ENCODE measurements at regions not wholly inside any gene's neighbourhood (a gene's known extent, or its start where the extent isn't known, plus 50 kb on each side); places are given as distances from the start of the nearest gene placed in this dataset.

DNA sequence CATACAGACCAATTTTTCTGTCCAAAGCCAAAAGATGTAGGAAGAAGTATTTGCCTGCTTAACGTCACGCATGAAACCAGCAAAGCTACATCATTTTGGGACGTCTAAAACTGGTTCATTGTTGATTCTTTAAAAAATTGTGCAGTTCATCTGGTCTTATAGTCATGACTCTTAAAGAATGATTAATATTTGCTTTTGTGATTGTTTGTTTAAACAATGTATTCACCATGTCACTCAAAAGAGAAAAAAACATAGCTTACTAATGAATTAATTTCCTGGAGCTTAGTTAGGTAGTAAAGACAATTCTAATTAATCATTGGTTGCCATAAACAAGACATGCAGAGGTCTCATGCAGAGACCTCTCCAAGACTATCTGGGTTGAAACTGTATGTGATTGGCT is 157.3 kb downstream of the RPS12 start:
- Histone ChIP-seq H3K36me3 (replicated peaks; ENCODE audit: low read depth, low read length) (no peaks in the 10 kb centered on the region), H3K4me1 (ENCODE audit: low read length) (no peaks in the 10 kb centered on the region)
- TF ChIP-seq, protein P1, sequence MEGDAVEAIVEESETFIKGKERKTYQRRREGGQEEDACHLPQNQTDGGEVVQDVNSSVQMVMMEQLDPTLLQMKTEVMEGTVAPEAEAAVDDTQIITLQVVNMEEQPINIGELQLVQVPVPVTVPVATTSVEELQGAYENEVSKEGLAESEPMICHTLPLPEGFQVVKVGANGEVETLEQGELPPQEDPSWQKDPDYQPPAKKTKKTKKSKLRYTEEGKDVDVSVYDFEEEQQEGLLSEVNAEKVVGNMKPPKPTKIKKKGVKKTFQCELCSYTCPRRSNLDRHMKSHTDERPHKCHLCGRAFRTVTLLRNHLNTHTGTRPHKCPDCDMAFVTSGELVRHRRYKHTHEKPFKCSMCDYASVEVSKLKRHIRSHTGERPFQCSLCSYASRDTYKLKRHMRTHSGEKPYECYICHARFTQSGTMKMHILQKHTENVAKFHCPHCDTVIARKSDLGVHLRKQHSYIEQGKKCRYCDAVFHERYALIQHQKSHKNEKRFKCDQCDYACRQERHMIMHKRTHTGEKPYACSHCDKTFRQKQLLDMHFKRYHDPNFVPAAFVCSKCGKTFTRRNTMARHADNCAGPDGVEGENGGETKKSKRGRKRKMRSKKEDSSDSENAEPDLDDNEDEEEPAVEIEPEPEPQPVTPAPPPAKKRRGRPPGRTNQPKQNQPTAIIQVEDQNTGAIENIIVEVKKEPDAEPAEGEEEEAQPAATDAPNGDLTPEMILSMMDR (IDR thresholded peaks at IDR 0.05; ENCODE audit: low read depth, low read length): no peak
- no peak for TF ChIP-seq EZH2phosphoT487 (IDR thresholded peaks at IDR 0.05; ENCODE audit: low read depth)

DNA sequence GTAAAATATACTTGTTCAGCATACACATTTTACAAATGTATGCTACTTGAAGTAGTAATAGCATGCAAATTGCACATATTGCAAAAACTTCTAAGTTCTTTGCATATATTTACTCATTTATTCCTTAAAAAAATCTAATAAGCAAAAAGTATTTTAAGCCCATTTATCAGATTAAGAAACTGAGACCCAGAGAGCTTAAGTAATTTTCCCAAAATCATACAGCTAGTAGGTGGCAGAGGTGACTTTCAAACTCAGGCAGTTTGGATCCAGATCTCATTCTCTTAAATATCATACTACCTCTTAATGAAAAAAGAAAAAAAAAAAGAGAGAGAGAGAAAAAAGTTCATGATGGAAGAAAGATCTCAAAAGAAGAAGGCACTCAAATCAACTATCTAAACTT is 157.9 kb downstream of the RPS12 start:
- H2AFZ ChIP-seq (ENCODE audit: low read depth, low read length): no peak overlapping the region
- no peak for TF ChIP-seq EZH2phosphoT487 (IDR thresholded peaks at IDR 0.05; ENCODE audit: low read depth)
- TF ChIP-seq, protein P1 (IDR thresholded peaks at IDR 0.05; ENCODE audit: low read depth, low read length): no peak
- H4K20me1 ChIP-seq (ENCODE audit: insufficient read depth, low read length): no peaks in the 10 kb centered on the region
- no peak overlapping the region for H3K4me3 ChIP-seq (ENCODE audit: low read length)
- no peaks in the 10 kb centered on the region for H3K4me1 ChIP-seq (ENCODE audit: low read length)
- H3K4me2 ChIP-seq (ENCODE audit: low read length): no peak overlapping the region
- no peaks in the 10 kb centered on the region for H3K9me3 ChIP-seq (ENCODE audit: insufficient read depth, low read length)
- H3K36me3 ChIP-seq (replicated peaks; ENCODE audit: low read depth, low read length): no peaks in the 10 kb centered on the region
- no peak overlapping the region for H3K27ac ChIP-seq (ENCODE audit: low read length)
- no peaks in the 10 kb centered on the region for H3K27me3 ChIP-seq (ENCODE audit: low read depth, low read length)
- no peaks in the 10 kb centered on the region for H3K79me2 ChIP-seq (ENCODE audit: low read length)
- no peak overlapping the region for H3K9ac ChIP-seq (ENCODE audit: low read length)

More for the DNA sequence above, 157.3 kb downstream of the RPS12 start:
- no peaks in the 10 kb centered on the region for H3K79me2 ChIP-seq (ENCODE audit: low read length)
- H3K4me2 ChIP-seq (ENCODE audit: low read length): no peak overlapping the region
- no peak overlapping the region for H3K27ac ChIP-seq (ENCODE audit: low read length)
- no peak overlapping the region for H2AFZ ChIP-seq (ENCODE audit: low read depth, low read length)
- no peaks in the 10 kb centered on the region for H4K20me1 ChIP-seq (ENCODE audit: insufficient read depth, low read length)
- no peaks in the 10 kb centered on the region for H3K27me3 ChIP-seq (ENCODE audit: low read depth, low read length)
- no peaks in the 10 kb centered on the region for H3K9me3 ChIP-seq (ENCODE audit: insufficient read depth, low read length)
- H3K4me3 ChIP-seq (ENCODE audit: low read length): no peak overlapping the region
- no peak overlapping the region for H3K9ac ChIP-seq (ENCODE audit: low read length)

DNA sequence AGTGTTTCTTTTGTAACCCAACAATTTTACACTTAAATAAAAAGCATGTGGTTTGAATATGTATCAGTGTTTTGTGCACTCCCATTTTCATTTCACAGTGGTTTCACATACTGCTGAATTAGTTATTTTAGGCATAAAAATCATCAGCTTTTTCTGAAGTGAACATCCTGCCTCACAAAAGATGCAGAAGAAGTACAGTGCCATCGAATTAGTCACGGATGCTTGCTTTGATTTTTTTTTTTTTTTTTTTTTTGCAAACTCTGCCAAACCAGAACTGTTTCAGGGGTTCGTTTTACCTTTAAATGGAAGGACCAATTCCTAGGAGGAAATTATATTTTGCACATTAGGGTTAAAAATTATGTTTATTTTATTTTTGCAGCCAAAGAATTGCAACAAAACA is 158.6 kb downstream of the RPS12 start:
- Histone ChIP-seq H3K4me2 (ENCODE audit: low read length) (no peak overlapping the region), H3K9ac (ENCODE audit: low read length) (no peak overlapping the region), H2AFZ (ENCODE audit: low read depth, low read length) (no peak overlapping the region), H3K9me3 (ENCODE audit: insufficient read depth, low read length) (no peaks in the 10 kb centered on the region), H3K4me1 (ENCODE audit: low read length) (no peaks in the 10 kb centered on the region), H3K27me3 (ENCODE audit: low read depth, low read length) (no peaks in the 10 kb centered on the region), H3K36me3 (replicated peaks; ENCODE audit: low read depth, low read length) (no peaks in the 10 kb centered on the region), H3K4me3 (ENCODE audit: low read length) (no peak overlapping the region), H3K27ac (ENCODE audit: low read length) (no peak overlapping the region), H3K79me2 (ENCODE audit: low read length) (no peaks in the 10 kb centered on the region), H4K20me1 (ENCODE audit: insufficient read depth, low read length) (no peaks in the 10 kb centered on the region)
- TF ChIP-seq, protein P1 (IDR thresholded peaks at IDR 0.05; ENCODE audit: low read depth, low read length): no peak
- no peak for TF ChIP-seq EZH2phosphoT487 (IDR thresholded peaks at IDR 0.05; ENCODE audit: low read depth)

DNA sequence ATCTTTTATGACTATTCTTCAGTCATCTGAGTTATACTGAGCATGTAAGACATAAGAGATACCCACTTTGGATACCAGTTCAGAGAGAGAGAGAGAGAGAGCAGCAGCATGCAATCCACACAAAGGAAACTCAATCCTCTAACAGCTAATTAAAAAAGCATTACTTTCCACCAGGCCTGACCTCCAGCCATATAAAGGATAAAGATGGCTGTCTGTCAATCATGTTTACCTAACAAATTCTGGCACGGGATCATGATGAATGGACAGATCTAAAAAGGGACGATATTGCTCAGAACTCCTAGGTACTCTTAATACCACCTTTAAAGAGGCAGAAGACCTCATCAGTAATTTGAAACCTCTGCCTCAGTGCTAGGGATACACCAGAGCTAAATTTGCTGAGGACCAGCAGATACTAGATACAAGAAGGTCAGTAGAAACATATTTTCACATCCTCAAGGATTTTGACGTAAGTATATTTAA is 159.2 kb downstream of the RPS12 start:
- Histone ChIP-seq H3K4me2 (ENCODE audit: low read length) (no peak overlapping the region), H3K36me3 (replicated peaks; ENCODE audit: low read depth, low read length) (no peaks in the 10 kb centered on the region), H3K27ac (ENCODE audit: low read length) (no peak overlapping the region), H3K79me2 (ENCODE audit: low read length) (no peaks in the 10 kb centered on the region), H2AFZ (ENCODE audit: low read depth, low read length) (no peak overlapping the region), H3K27me3 (ENCODE audit: low read depth, low read length) (peaks cover 3% of the 10 kb centered on the region; the same call in 1 of the 2 replicates), H3K4me3 (ENCODE audit: low read length) (no peak overlapping the region), H4K20me1 (ENCODE audit: insufficient read depth, low read length) (no peaks in the 10 kb centered on the region), H3K9ac (ENCODE audit: low read length) (no peak overlapping the region), H3K4me1 (ENCODE audit: low read length) (no peaks in the 10 kb centered on the region), H3K9me3 (ENCODE audit: insufficient read depth, low read length) (no peaks in the 10 kb centered on the region)
- TF ChIP-seq EZH2phosphoT487 (IDR thresholded peaks at IDR 0.05; ENCODE audit: low read depth): no peak
- TF ChIP-seq, protein P1 (IDR thresholded peaks at IDR 0.05; ENCODE audit: low read depth, low read length): no peak
